GM18502 (cell line): ENCODE measurements at regions not wholly inside any gene's neighbourhood (a gene's known extent, or its start where the extent isn't known, plus 50 kb on each side); places are given as distances from the start of the nearest gene placed in this dataset.
"Not testable (repeated sequence)": the region's sequence is repeated elsewhere in the genome, so short reads cannot be mapped to it uniquely, and the experiment has no call there.

Source experiments
- ATAC-seq: cut with Tn5 transposase; IDR thresholded peaks from one replicate; pipeline ENCODE4 v1.9.1; 2021; ENCODE audit warnings: mild to moderate bottlenecking; ENCODE audit not compliant: unreplicated experiment, poor library complexity

- no peak for ATAC-seq
Measured at GRCh38 chr11:96755752-96756151, 365.9 kb downstream of the JRKL start.

- peak; percentile 55 for ATAC-seq
Measured at GRCh38 chr11:96758957-96759356, 369.1 kb downstream of the JRKL start.

GRCh38 chr11:96760306-96760705 is 370.5 kb downstream of the JRKL start:
- no peak for ATAC-seq

GRCh38 chr11:96760815-96761214 is 371.0 kb downstream of the JRKL start:
- no peak for ATAC-seq

- no peak for ATAC-seq
Measured at GRCh38 chr11:96761451-96761850, 371.6 kb downstream of the JRKL start.

GRCh38 chr11:96763244-96763643 is 373.4 kb downstream of the JRKL start:
- ATAC-seq: no peak

- no peak for ATAC-seq
Measured at GRCh38 chr11:96778272-96778671, 388.5 kb downstream of the JRKL start.

- ATAC-seq: no peak
Measured at GRCh38 chr11:96779030-96779429, 389.2 kb downstream of the JRKL start.

- no peak for ATAC-seq
Measured at GRCh38 chr11:96781082-96781481, 391.3 kb downstream of the JRKL start.

- no peak for ATAC-seq
Measured at GRCh38 chr11:96782632-96783031, 392.8 kb downstream of the JRKL start.

GRCh38 chr11:96783311-96783710 is 393.5 kb downstream of the JRKL start:
- ATAC-seq: no peak

GRCh38 chr11:96785073-96785472 is 395.3 kb downstream of the JRKL start:
- no peak for ATAC-seq

- no peak for ATAC-seq
Measured at GRCh38 chr11:96794152-96794551, 404.3 kb downstream of the JRKL start.

GRCh38 chr11:96798445-96798844 is 408.6 kb downstream of the JRKL start:
- no peak for ATAC-seq

- ATAC-seq: no peak
Measured at GRCh38 chr11:96815236-96815635, 425.4 kb downstream of the JRKL start.

- ATAC-seq: no peak
Measured at GRCh38 chr11:96817482-96818399, 427.9 kb downstream of the JRKL start.

- no peak for ATAC-seq
Measured at GRCh38 chr11:96827164-96827563, 437.4 kb downstream of the JRKL start.

GRCh38 chr11:96841792-96842191 is 452.0 kb downstream of the JRKL start:
- ATAC-seq: no peak

GRCh38 chr11:96842731-96843130 is 452.9 kb downstream of the JRKL start:
- ATAC-seq: no peak

- no peak for ATAC-seq
Measured at GRCh38 chr11:96854425-96854824, 464.6 kb downstream of the JRKL start.

GRCh38 chr11:96861722-96862121 is 471.9 kb downstream of the JRKL start:
- ATAC-seq: not testable (repeated sequence)

GRCh38 chr11:96863520-96863919 is 473.7 kb downstream of the JRKL start:
- no peak for ATAC-seq
